MM.1S (cell line): ENCODE measurements at regions not wholly inside any gene's neighbourhood (a gene's known extent, or its start where the extent isn't known, plus 50 kb on each side); places are given as distances from the start of the nearest gene placed in this dataset.

Experiments
- DNase-seq: peaks from one replicate; pipeline ENCODE4 v3.0.0-alpha.2; 2015
- H2AFZ ChIP-seq: fragments of 300-600 bp; sonication (generic); 2 replicates; pipeline ENCODE4 v1.6.0; 2016; ENCODE audit warnings: antibody characterized with exemption, low read length
- H3F3A ChIP-seq: fragments of 300-600 bp; sonication (generic); 2 replicates; pipeline ENCODE4 v1.6.1; 2016; ENCODE audit warnings: mild to moderate bottlenecking, antibody characterized with exemption, low read length, moderate library complexity, mixed read lengths; ENCODE audit not compliant: insufficient read depth
- H3K27ac ChIP-seq: fragments of 300-600 bp; sonication (generic); 2 replicates; pipeline ENCODE4 v1.5.1; 2016; ENCODE audit warnings: mild to moderate bottlenecking, low read length
- H3K27me3 ChIP-seq: fragments of 300-600 bp; sonication (generic); replicated peaks from 2 replicates; pipeline ENCODE4 v1.6.0; 2016; ENCODE audit warnings: low read length; ENCODE audit not compliant: insufficient read depth
- H3K36me3 ChIP-seq: fragments of 300-600 bp; sonication (generic); replicated peaks from 2 replicates; pipeline ENCODE4 v1.6.1; 2016; ENCODE audit warnings: mild to moderate bottlenecking, low read length, mixed read lengths; ENCODE audit not compliant: insufficient read depth
- H3K4me1 ChIP-seq: fragments of 300-600 bp; sonication (generic); 2 replicates; pipeline ENCODE4 v1.6.1; 2016; ENCODE audit warnings: low read length, mixed read lengths
- H3K4me2 ChIP-seq: fragments of 300-600 bp; sonication (generic); 2 replicates; pipeline ENCODE4 v1.6.0; 2016; ENCODE audit warnings: low read depth, low read length
- H3K4me3 ChIP-seq: fragments of 300-600 bp; sonication (generic); 2 replicates; pipeline ENCODE4 v1.5.1; 2016; ENCODE audit warnings: low read length, mixed read lengths
- H3K79me2 ChIP-seq: fragments of 300-600 bp; sonication (generic); 2 replicates; pipeline ENCODE4 v1.6.1; 2016; ENCODE audit warnings: mixed run types, low read length, mixed read lengths
- H3K9ac ChIP-seq: fragments of 300-600 bp; sonication (generic); 2 replicates; pipeline ENCODE4 v1.6.1; 2016; ENCODE audit warnings: low read length, mixed read lengths
- H3K9me2 ChIP-seq: fragments of 300-600 bp; sonication (generic); replicated peaks from 2 replicates; pipeline ENCODE4 v1.6.1; 2016; ENCODE audit warnings: mild to moderate bottlenecking, low read length, mixed read lengths; ENCODE audit not compliant: insufficient read depth
- H3K9me3 ChIP-seq: fragments of 300-600 bp; sonication (generic); replicated peaks from 2 replicates; pipeline ENCODE4 v1.6.1; 2016; ENCODE audit warnings: mild to moderate bottlenecking, low read length, mixed read lengths; ENCODE audit not compliant: insufficient read depth
- H4K20me1 ChIP-seq: fragments of 300-600 bp; sonication (generic); 2 replicates; pipeline ENCODE4 v1.6.1; 2016; ENCODE audit warnings: mild to moderate bottlenecking, low read length, moderate library complexity, mixed read lengths; ENCODE audit not compliant: insufficient read depth
- EZH2 ChIP-seq: fragments of 300-600 bp; sonication (generic); optimal IDR thresholded peaks from 2 replicates; pipeline ENCODE3; 2017; ENCODE audit warnings: low read depth, mild to moderate bottlenecking, antibody characterized with exemption, low read length, mixed read lengths
- EZH2phosphoT487 ChIP-seq: fragments of 300-600 bp; sonication (generic); IDR thresholded peaks from 2 replicates; pipeline ENCODE4 v1.6.1; 2018; ENCODE audit warnings: antibody characterized with exemption, low read length
- TF ChIP-seq, protein P1 (sequence below): fragments of 300-600 bp; sonication (generic); IDR thresholded peaks from 2 replicates; pipeline ENCODE4 v1.5.1; 2016; ENCODE audit warnings: antibody characterized with exemption, low read length, mixed read lengths

DNA sequence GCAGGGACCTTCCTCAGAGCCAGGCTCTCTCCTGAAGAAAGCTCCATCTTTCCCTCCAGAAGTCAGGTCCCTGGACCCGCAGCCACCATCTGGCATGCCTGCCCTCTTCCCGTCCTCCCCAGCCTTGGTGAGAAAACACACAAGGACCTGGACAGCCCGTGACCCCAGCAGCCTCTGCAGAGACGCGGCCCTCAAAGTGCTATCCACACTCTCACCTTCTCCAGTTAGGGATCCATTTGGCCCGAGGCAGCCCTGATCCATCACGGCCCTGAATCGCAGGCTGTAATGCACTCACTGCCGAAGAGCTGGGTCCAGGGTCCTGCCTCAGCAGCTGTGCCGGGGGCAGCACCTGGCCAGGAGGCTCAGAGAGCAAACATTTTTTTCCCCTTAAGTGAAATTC is 185.1 kb downstream of the OLFM1 start:
- no peak overlapping the region for H3K9ac ChIP-seq
- no peak overlapping the region for H3K4me3 ChIP-seq
- no peaks in the 10 kb centered on the region for H3K79me2 ChIP-seq
- TF ChIP-seq EZH2phosphoT487 (no peak), EZH2 (no peak)
- TF ChIP-seq, protein P1, sequence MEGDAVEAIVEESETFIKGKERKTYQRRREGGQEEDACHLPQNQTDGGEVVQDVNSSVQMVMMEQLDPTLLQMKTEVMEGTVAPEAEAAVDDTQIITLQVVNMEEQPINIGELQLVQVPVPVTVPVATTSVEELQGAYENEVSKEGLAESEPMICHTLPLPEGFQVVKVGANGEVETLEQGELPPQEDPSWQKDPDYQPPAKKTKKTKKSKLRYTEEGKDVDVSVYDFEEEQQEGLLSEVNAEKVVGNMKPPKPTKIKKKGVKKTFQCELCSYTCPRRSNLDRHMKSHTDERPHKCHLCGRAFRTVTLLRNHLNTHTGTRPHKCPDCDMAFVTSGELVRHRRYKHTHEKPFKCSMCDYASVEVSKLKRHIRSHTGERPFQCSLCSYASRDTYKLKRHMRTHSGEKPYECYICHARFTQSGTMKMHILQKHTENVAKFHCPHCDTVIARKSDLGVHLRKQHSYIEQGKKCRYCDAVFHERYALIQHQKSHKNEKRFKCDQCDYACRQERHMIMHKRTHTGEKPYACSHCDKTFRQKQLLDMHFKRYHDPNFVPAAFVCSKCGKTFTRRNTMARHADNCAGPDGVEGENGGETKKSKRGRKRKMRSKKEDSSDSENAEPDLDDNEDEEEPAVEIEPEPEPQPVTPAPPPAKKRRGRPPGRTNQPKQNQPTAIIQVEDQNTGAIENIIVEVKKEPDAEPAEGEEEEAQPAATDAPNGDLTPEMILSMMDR = no peak
- H3F3A ChIP-seq = no peaks in the 10 kb centered on the region
- H3K27ac ChIP-seq = no peak overlapping the region
- no peaks in the 10 kb centered on the region for H3K9me3 ChIP-seq
- H4K20me1 ChIP-seq = no peaks in the 10 kb centered on the region
- no peak overlapping the region for H3K4me2 ChIP-seq
- DNase-seq = no peak
- H3K4me1 ChIP-seq = no peaks in the 10 kb centered on the region
- H3K36me3 ChIP-seq = no peaks in the 10 kb centered on the region
- no peaks in the 10 kb centered on the region for H3K9me2 ChIP-seq
- H3K27me3 ChIP-seq = peaks cover 99% of the 10 kb centered on the region
- no peak overlapping the region for H2AFZ ChIP-seq

DNA sequence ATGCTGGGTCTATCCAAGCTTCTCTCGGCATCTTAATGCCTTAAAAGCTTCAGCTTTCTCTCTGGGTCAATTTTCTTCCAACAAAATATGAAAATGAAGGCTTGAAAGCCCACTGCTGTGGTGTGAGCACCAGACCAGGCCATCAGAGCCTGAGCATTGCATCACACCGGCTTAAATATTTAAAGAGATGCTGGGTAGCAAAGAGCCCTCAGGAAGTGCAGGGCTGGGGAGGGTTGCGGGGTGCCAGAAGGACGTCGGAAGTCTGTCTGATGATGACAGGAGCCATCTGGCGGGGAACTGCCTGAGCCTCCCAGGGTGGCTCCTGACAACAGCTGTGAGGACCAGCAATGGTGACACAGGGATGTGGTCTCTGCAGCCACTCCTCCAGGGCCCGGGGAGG is 185.5 kb downstream of the OLFM1 start:
- Histone ChIP-seq H3K27me3 (peaks cover 99% of the 10 kb centered on the region), H3K4me2 (no peak overlapping the region), H3K4me1 (no peaks in the 10 kb centered on the region), H3K27ac (no peak overlapping the region), H3K79me2 (no peaks in the 10 kb centered on the region), H3K9ac (no peak overlapping the region), H3F3A (no peaks in the 10 kb centered on the region), H2AFZ (no peak overlapping the region), H4K20me1 (no peaks in the 10 kb centered on the region), H3K4me3 (no peak overlapping the region), H3K36me3 (no peaks in the 10 kb centered on the region), H3K9me3 (no peaks in the 10 kb centered on the region), H3K9me2 (no peaks in the 10 kb centered on the region)
- no peak for DNase-seq
- TF ChIP-seq, protein P1 = no peak

DNA sequence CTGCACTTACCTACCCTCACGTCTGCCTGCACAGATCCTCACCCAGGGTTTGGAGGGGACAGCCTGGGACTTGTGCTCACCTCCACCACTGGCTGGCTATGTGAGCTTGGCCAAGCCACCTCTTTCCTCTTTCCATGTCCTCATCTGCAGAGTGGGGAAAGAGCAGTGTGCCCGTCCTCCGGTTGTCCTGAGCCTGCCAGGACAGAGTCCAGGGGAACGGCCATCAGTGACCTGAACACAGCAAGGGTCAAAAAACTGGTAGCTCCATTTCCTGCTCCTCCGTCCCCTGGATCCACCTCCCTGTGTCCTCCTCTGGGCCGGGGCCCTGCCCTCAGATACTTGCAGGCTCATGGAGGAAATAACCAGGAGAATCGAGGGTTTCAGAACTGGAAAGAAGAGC is 187.7 kb downstream of the OLFM1 start:
- Histone ChIP-seq H3K9me3 (no peaks in the 10 kb centered on the region), H3F3A (no peaks in the 10 kb centered on the region), H2AFZ (no peak overlapping the region), H3K4me3 (no peak overlapping the region), H3K4me2 (no peak overlapping the region), H3K36me3 (no peaks in the 10 kb centered on the region), H3K79me2 (no peaks in the 10 kb centered on the region), H3K4me1 (no peaks in the 10 kb centered on the region), H4K20me1 (no peaks in the 10 kb centered on the region), H3K27me3 (peaks cover 99% of the 10 kb centered on the region), H3K9me2 (no peaks in the 10 kb centered on the region), H3K9ac (no peak overlapping the region), H3K27ac (no peak overlapping the region)
- no peak for DNase-seq
- TF ChIP-seq EZH2phosphoT487 = no peak
- no peak for TF ChIP-seq EZH2
- TF ChIP-seq, protein P1 = no peak
